HG03460 (cell line): ENCODE measurements at regions not wholly inside any gene's neighbourhood (a gene's known extent, or its start where the extent isn't known, plus 50 kb on each side); places are given as distances from the start of the nearest gene placed in this dataset.
"Not testable (repeated sequence)": the region's sequence is repeated elsewhere in the genome, so short reads cannot be mapped to it uniquely, and the experiment has no call there.

Experiments used
- ATAC-seq: cut with Tn5 transposase; IDR thresholded peaks from one replicate; pipeline ENCODE4 v1.9.1; 2021; ENCODE audit not compliant: unreplicated experiment

- ATAC-seq: not testable (repeated sequence)
These were observed 872.5 kb downstream of the TMEM121 start for GRCh38 chr14:106398931-106399331.

GRCh38 chr14:106401316-106401715, 874.9 kb downstream of the TMEM121 start:
- ATAC-seq: not testable (repeated sequence)

- ATAC-seq: not testable (repeated sequence)
These were observed 883.8 kb downstream of the TMEM121 start for GRCh38 chr14:106410229-106410628.

- no peak for ATAC-seq
These were observed 888.1 kb downstream of the TMEM121 start for GRCh38 chr14:106414464-106414863.

- ATAC-seq: peak; percentile 63
These were observed 891.1 kb downstream of the TMEM121 start for GRCh38 chr14:106417224-106418049.

GRCh38 chr14:106419376-106419965, 893.1 kb downstream of the TMEM121 start:
- ATAC-seq: no peak

GRCh38 chr14:106421431-106422033, 895.1 kb downstream of the TMEM121 start:
- ATAC-seq: not testable (repeated sequence)

- no peak for ATAC-seq
These were observed 895.7 kb downstream of the TMEM121 start for GRCh38 chr14:106422066-106422465.

- ATAC-seq: not testable (repeated sequence)
These were observed 898.8 kb downstream of the TMEM121 start for GRCh38 chr14:106425150-106425549.

GRCh38 chr14:106436310-106436905, 910.0 kb downstream of the TMEM121 start:
- no peak for ATAC-seq

- no peak for ATAC-seq
These were observed 916.5 kb downstream of the TMEM121 start for GRCh38 chr14:106442857-106443256.

GRCh38 chr14:106455026-106455425, 928.6 kb downstream of the TMEM121 start:
- no peak for ATAC-seq

- ATAC-seq: no peak
These were observed 933.8 kb downstream of the TMEM121 start for GRCh38 chr14:106459971-106460730.

GRCh38 chr14:106460916-106461315, 934.5 kb downstream of the TMEM121 start:
- no peak for ATAC-seq

- not testable (repeated sequence) for ATAC-seq
These were observed 940.1 kb downstream of the TMEM121 start for GRCh38 chr14:106466483-106466882.

GRCh38 chr14:106468869-106469268, 942.5 kb downstream of the TMEM121 start:
- not testable (repeated sequence) for ATAC-seq

GRCh38 chr14:106470028-106470427, 943.6 kb downstream of the TMEM121 start:
- not testable (repeated sequence) for ATAC-seq

- not testable (repeated sequence) for ATAC-seq
These were observed 948.1 kb downstream of the TMEM121 start for GRCh38 chr14:106474261-106475028.

GRCh38 chr14:106475214-106475613, 948.8 kb downstream of the TMEM121 start:
- ATAC-seq: not testable (repeated sequence)

- not testable (repeated sequence) for ATAC-seq
These were observed 951.2 kb downstream of the TMEM121 start for GRCh38 chr14:106477600-106477999.
